ELR (cell line): ENCODE measurements at regions not wholly inside any gene's neighbourhood (a gene's known extent, or its start where the extent isn't known, plus 50 kb on each side); places are given as distances from the start of the nearest gene placed in this dataset.
"Not testable (repeated sequence)": the region's sequence is repeated elsewhere in the genome, so short reads cannot be mapped to it uniquely, and the experiment has no call there.

Experiments
- DNase-seq: peaks from one replicate; pipeline ENCODE4 v3.0.0-alpha.2; 2015; ENCODE audit warnings: low read depth

DNA sequence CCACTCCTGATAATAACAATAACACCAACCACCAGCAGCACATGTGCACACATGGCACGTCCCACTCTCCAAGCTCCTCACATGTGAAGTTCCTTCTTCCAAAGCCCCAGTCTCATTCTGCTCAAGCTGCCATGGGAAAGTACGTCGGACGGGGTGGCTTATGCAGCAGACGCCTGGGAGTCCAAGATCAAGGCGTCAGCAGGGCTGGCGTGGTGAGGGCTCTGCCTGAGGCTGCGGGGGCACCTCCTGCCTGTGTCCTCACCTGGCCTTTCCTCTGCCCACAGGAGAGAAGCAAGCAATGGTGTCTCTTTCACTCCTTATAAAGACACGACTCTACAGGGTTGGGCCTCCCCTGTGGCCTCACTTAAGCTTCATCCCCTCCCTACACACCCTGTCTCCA is 68.8 kb upstream of the INSIG1 start:
- DNase-seq, result no peak

DNA sequence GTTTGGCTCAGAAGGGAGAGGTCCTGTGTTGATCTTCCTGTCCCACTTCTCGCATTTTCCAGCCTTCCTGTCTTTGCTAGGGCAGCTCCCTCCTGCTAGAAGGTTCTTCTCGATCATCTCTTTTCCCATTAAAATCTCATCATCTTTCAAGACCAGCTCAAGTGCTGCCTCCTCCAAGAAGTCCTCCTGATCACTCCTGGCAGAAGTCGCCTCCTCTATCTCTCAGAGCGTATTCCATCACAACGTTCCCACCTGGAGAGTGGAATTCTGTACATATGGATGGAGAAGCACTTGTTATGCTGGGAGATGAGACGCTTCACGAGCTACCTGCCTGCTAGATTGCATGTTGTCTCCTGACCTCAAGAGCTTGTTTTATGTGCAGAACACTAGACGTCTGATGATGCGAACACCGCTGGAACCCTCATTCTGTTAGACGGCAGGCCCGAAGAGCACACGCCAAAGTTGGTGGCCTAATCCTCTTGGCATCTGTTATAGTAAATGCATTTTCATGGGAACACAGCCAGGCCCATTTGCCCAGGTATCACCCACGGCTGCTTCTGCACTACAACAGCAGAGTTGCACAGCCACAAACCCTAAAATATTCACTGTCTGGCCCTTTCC is 68.0 kb upstream of the INSIG1 start:
- no peak for DNase-seq

DNA sequence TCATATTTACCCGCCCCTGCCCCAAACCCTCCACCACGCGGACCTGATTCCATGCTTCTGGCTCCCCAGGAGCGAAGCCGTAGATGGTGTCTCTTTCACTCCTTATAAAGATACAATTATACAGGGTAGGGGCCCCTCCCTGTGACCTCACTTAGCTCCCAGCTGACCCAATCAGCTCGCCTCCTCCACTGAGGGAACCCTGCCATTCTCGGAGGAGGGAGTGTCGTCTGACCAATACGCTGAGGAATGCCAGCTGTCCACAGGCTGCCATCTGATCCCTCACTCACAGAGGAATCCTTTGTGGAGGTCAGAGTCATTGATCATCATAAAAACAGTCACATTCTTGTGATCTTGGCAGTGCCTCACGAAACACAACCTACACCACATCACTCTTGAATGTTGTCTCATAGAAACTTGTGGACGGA is 67.5 kb upstream of the INSIG1 start:
- peak; percentile 98 for DNase-seq

DNA sequence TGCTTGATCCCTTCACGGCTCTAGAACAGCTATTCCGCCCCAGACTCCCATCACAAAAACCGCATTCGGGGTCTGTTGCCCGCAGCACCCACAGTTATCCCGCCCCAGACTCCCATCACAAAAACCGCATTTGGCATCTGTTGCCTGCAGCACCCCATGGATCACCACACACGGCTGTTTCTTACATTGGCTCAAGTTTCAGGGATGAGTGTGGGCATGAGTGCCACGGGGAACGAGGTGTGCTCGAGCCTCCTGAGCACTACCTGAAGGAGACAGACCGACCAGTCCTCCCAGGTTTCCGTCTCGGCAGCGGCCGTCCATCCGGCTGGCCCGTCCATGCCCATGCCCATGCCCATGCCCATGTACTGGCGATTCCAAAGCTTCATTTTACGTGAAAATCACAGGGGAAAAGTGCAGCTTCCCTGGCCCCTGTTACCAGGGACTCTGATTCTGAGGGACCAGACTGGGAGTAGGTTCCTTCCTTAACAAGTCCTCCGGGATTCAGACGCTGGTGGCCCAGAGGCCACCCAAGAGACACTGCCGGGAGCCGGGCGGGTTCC is 66.4 kb upstream of the INSIG1 start:
- DNase-seq, result no peak

DNA sequence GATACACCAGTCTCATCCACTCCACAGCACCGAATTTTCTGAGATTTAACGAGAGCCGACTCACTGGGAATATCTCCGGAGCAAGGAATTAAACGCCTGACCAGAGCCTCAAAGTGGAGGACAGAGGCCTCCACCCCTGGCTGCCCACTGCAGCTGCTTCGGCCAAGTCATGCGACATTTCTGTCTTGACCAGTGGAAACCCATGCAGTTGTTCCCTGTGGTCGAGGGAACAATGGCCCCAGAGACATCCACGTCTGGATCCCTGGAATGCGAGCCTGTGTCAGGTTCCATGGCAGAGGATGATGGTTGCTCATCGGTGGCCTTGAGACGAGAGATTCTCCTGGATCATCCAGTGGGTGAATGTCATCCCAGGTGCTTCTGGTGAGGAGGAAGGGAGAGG is 65.7 kb upstream of the INSIG1 start:
- no peak for DNase-seq

DNA sequence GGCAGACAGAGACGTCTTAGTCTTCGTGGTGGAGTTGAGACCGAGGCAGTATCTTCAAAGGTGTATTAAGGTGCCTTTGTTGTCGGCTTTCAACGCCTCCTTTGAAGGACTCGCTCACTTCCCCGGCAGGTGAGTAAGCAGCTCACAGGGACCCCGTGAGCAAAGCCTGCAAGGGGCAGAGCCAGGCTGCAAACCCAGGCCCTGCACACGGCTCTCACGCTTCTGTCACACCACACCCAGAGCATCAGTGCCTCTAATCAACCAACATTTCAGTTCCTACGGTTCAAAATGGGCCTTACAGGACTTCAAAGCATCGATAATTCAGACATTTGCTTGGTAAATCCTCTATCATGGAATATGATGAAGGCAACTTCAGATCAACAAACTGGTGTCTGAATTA is 64.8 kb upstream of the INSIG1 start:
- DNase-seq, result no peak

DNA sequence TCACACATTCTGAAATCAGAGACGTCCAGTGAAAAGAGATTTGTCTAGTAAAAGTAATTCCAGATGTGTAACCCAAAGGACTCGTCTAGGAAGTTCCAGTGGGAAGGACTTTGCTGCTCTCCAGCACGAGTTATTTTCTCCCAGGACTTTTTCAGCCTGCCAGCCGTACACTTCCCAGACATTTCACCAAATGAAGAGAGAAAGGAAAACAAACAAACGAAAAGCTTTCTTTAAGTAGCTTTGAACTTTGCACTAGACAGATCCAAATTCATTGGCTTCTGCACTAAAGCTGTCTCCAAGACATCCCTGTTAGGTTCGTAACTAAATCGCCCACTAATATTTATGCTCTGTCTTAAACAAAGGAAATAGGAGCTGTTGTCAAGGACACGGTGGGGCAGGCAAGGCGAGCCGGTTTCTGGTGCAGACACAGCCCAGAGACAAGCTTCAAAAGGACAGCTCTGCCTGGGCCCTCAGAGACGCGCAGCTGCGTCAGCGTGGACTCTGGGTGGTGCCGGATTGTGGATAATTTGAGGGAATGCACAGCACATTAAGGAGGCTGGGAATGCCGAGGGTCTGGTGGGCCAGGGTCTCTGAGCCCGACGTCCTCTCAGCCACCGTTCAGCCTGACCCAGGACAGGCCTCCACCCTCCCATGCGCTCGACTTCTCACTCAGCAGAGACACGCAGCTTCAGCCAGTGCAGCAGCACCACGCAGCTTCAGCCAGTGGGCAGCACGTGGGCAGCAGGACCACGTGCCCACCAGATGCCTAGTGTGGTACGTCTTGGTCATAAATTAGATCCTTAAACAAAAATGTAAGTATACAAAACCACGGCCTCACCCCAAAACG is 64.1 kb upstream of the INSIG1 start:
- no peak for DNase-seq

DNA sequence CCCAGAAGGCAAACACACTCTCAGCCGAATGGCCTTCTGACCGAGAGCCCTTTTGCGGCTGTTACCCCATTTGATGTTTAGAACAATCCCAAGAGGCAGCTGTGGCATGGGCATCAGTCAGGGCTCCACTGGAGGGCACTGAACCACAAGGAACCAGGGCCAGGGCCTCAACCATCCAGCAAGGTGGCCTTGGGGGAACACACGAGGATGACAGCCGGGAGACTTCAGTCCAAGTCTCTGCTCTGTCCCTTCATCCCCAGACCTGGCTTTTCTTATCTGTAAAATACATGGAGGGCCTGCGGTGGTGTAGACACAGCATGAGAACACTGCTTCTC is 63.6 kb upstream of the INSIG1 start:
- DNase-seq, result peak; percentile 18

DNA sequence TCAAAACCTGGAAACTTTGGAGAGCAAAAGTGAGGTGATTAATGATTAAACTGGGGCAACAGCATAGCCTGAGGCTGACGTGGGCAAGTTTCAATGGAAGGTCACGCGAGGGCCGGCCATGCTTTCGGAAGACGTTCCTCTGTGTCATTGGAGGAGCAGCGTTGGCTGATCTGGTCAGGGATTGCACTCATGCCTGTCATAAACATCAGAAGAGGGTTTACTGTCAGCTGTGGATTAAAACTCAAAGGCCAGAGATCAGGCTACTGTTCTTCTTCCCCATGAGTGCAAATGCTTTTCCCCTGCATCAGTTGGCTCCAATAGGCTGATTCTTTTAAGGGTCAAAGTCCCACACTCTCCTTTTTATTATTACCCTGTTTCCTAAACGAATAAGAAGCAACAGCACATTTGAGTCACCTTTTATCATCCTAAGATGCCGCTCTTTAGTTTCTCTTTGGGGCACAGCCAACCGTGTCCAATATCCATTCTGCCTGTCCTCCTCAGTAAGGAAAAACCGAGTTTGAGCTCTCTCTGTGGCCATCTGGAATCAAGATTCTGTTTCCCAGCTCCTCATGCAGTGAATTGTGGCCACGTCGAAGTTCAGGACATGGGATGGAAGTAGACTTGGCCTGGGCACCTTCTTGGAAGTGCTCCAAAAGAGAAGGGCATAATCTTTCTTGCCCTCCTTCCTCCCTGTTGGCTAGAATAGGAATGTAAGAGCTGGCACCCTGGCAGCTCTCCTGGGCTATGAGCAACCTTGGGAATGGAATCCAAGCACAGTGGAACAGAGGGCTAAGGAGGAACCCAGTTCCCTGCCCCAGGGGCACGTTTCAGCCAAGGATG is 62.5 kb upstream of the INSIG1 start:
- peak; percentile 13 for DNase-seq

DNA sequence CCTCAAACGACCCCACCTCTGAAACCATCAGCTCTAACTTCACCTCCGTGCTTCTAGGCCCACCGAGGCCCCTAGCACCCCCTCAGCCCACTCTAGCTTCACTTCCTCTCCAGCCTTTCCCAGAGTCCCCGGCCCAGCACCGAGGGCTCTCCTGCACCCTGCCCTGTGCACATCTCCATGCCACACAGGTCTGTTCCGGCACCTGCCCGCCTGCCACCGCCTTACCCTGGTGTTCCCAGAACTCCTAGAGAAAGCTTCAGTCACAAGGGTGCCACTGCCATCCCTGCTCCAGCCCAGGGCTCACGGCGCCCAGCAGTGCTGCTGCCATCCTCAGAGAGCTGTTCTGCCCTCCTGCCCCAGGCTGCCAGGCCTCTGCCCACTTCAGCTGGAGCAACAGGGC is 61.3 kb upstream of the INSIG1 start:
- no peak for DNase-seq

DNA sequence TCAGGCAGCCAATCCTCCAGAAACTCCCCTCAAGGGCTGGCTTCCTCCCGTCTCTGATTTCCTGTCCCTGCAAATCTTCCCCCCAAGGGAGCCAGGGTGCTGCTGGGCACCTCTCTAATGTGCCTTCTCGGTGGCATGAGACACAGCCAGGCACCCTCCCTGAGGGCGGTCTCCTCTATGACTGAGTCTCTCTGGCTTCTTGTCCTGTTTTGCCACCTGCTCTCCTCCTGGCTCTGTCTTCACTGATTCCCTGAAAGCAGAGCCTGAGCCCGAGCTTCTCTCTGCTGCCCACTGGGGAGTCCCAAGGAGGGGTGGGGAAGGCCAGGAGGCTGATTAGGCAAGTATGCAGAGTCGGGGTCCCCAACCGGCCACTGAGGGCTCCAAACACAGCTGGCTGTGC is 60.4 kb upstream of the INSIG1 start:
- DNase-seq, result no peak

DNA sequence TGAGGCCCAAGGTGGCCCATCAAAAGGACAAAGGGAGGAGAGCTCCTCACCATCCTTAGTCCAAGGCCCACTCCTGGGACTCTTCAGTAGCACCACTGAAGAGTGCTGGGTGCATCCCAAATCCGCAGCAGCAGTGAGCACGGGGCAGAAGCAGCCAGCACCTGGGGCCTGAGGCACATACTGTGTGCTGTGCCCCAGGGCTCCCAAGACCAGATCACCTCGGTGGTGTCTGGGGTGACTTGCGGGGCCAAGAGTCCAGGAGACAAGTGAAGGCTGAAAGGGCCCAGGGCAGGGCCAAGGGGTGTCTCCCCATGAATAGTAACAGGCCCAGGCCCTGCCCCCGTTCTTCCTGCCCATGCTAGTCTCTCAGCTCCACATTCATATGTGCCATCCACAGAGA is 59.9 kb upstream of the INSIG1 start:
- DNase-seq, result no peak

DNA sequence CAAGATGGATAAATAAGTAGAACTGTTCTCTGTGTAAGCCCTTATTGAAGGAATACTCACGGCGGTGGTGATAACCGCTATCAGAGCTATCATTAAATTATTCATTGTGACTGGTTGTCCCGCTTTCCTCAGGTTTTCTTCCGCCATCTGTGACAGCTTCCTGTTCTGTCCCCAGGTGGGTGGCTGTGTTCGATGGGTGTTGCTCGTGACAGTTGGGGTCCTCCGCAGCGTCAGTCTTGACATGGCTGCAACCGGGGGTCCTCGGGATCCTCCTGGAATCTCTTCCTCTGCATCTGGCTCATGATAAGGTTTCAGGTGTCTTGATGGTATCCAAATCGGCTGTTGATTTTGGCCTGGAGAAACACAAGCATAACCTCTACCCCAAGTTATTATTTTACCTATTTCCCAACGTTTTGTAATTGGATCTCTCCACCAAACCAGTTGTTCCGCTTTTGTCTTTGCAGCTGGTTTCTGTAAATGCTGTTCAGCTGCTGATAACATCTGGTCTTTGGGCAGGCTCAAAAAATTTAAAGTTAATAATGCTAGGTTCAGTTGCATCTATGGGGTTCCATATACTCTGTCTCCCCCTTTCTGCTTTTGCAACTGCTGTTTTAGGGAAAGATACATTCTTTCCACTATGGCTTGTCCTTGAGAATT is 58.1 kb upstream of the INSIG1 start:
- DNase-seq, result not testable (repeated sequence)

DNA sequence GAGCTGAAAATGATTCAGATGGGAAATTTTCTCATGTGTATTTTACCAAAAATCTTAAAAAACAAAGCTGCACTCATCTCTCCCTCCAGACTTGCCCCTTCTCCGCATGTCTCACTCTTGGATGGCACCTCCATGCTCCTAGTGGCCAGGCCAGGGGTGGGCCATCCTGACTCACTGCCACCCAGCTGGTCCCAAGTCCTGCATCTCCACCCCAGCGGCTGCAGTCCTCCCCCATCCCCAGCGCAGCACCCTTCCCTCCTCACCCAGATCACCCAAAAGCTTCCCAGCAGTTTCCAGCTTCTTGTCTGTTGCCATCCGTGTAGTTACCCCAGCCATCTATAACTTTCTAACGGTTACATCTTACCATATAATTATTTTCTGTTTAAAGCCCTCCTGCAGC is 53.0 kb upstream of the INSIG1 start:
- no peak for DNase-seq

DNA sequence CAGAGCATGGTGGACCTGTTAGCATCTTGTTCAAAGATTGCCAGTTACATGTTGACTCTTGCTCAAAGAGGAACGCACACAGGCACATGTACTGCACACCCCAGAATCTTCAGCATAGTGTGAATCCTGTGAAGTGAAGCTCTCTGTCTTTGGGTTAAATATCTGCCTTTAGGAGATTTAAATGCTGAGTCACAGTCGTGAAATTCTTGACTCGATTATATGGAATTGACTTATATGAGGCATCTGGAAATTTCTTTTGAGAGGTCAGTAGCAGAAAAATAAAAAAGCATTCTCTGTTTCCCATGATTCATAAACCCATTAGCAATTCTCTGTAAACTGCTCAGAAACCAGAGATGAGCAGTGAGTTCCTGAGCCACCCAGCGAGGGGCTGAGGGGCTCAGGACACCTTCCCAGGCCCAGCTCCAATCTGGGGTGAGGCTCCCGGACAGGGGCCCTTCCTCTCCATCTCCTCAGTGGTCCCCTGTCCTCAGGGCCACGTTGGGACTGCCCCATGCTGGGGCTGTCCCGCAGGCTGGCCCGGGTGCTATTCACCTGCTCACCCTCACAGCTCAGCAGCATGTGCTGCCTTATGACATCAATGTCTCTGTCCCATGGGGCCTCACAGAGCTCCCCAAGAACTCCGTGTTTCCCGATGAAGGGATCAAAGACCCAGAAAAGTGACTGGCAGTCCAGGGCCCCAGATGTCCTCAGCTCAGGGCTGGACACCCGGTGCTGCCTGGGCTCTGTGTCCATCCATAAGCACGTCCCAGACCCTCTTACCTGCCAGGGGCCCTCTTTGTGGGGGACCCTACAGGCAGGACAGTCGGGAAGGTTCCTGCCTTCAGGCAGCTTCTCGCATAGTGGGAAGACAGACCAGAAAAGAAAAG is 50.0 kb upstream of the INSIG1 start:
- peak; percentile 32 for DNase-seq
